GM18951 (cell line): ENCODE measurements at regions not wholly inside any gene's neighbourhood (a gene's known extent, or its start where the extent isn't known, plus 50 kb on each side); places are given as distances from the start of the nearest gene placed in this dataset.

Source experiments
- POLR2A ChIP-seq: IDR thresholded peaks from 4 replicates; pipeline ENCODE4 v1.6.1; 2011; ENCODE audit warnings: mild to moderate bottlenecking; ENCODE audit not compliant: insufficient read length, insufficient read depth; ENCODE audit errors: extremely low read depth
- in situ Hi-C: fragments of 300-500 bp; cut with MboI; formaldehyde crosslinking; loops from one replicate; pipeline ENCODE4 v1.12.0; 2022; ENCODE audit warnings: low sequenced_read_pairs, mixed read lengths, inconsistent platforms; ENCODE audit not compliant: unreplicated experiment

- in situ Hi-C loops, result no loop called here
- no peak for TF ChIP-seq POLR2A
Measured at GRCh38 chr2:136245211-136245610, 127.3 kb upstream of the CXCR4 start.

DNA sequence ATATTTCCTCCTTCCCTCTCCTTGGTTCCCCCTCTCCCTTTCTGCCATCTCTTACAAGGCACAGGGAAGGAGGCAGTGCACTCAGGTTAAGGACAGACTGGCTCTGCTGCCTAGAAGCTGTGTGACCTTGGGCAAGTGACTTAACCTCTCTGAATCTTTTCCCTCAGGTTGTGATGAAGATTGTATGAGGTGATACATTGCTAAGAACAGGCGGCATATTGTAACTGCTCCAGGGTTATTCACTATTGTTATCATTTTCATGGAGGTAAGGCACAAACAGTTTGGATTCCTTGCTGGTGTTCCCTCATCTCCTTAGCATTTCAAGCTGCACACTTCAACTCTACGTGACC, 126.6 kb upstream of the CXCR4 start:
- TF ChIP-seq POLR2A, result no peak
- in situ Hi-C loops, result no loop called here

DNA sequence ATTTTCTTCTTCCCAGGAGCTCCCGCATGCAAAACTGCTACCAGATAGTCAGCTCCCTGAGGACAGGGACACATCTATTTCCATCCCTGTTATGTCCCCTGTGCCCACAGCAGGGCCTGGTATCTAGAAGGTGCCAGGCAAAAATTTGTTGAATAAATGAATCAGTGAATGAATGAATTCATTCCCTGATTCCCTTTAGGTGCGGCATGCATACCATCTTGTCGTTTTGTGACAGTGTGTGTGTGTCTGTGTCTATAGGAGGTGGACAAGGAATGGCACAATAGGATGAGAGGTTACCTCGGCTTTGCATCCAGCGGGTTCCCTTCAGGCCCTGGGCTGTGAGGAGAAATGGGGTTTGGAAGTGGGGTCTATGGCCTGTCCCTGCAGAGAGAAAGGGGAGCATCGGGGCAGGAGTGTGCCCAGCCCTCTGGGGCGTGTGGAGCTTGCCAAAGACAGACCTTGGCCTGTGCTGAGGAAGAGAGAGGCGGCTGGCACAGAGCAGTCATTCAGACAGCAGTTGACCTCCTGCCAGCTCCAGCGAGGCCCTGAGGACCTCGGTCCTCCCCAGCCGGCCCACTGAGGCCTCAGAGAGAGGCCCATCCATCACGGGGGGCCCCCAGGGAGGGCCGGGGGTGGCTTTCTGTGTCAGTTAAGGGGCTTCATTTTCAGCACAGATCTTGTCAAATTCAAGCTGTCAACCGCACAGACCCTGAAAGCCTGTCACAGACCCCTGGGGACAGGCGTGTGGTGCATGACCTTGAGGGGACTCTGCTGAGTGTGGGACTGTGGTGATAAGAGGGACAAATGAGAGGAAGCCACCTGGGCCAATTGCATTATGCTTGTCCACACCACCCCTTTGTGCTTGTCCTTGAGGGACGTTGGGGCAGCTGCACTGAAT, 125.9 kb upstream of the CXCR4 start:
- in situ Hi-C loops, result no loop called here
- TF ChIP-seq POLR2A, result no peak

DNA sequence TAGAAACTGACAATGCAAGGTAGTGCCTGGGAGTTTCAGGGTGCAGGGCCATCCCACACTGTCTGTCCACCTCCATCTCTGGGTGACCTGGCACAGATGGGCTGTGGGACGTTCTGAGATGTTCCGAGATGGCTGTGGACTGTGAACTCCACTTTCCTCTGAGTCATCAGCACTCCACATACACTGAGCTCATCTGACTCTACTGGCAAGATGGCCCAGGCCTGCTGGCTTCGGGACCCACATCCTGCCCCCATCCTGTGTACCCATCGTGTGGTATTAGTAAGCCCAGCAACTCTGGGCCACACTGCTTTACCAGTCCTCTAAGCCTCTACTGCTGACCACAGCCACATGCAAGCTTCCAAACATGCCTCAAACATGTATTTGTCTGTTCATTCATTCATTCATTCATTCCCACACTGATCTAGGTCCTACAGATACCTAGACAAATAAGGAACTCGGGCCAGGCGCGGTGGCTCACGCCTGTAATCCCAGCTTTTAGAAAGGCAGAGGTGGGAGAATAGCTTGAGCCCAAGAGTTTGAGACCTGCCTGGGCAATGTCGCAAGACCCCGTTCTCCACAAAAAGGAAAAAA, 124.8 kb upstream of the CXCR4 start:
- no peak for TF ChIP-seq POLR2A
- in situ Hi-C loops, result no loop called here

GRCh38 chr2:136242100-136242499, 124.2 kb upstream of the CXCR4 start:
- TF ChIP-seq POLR2A, result no peak
- in situ Hi-C loops, result no loop called here

GRCh38 chr2:136239079-136239685, 121.2 kb upstream of the CXCR4 start:
- in situ Hi-C loops, result no loop called here

DNA sequence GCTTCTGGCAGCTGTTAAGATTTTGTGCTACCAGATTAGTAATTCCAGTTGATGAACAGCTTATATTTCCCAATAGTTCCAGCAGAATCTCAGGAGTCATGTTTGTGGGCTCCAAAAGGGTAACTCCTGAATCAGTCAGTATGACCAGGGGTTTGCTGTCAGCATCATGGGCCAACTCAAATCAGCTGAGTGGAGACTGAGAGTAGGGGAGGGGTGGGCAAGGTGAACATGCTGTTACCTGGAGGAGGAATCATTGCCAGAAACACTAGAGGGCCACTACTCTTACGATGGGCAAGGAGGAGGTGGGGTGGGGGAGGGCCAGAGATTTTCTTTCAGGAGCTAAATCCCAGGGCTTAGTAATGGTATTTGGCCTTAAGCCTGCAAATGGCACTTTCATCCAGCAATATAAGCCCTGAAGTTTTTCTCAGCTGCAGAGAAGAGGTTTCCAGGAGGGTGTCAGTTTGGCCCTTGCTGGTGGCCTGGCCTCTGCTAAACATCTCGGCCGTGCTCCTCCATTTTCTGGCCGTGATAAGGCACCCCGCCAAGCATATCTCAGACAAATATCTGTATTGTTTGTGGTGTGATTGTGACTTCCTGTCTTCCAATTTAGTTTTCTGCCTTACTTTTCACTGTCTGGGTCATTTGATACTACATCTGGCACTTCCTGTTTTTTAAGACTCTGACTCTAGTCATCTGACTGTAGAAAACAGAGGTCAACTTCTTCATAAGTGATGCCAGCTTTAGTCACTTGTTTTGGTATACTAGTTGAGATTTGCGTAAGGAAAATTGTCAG, 120.5 kb upstream of the CXCR4 start:
- TF ChIP-seq POLR2A, result no peak
- in situ Hi-C loops, result no loop called here

More at GRCh38 chr2:136239079-136239685, 121.2 kb upstream of the CXCR4 start:
- TF ChIP-seq POLR2A, result no peak

DNA sequence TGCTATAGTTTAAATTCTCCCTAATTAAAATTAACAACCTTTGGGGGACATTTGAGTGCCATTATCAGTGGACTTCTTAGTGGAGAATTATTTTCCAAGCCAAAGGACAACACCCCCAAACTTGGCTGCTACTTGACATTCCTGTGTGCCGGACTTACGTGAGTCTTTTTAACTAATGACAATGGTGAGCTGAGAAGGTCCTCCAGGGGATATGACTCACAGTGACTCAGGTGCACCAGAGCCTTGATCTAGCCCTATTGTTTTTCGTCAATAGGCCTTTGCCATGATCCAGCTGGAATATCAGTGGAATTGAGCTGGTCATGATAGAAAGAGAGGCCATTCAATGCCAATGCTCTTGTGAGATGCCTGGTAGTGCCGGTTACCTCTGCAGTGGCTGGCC, 118.1 kb upstream of the CXCR4 start:
- TF ChIP-seq POLR2A, result no peak
- in situ Hi-C loops, result no loop called here

DNA sequence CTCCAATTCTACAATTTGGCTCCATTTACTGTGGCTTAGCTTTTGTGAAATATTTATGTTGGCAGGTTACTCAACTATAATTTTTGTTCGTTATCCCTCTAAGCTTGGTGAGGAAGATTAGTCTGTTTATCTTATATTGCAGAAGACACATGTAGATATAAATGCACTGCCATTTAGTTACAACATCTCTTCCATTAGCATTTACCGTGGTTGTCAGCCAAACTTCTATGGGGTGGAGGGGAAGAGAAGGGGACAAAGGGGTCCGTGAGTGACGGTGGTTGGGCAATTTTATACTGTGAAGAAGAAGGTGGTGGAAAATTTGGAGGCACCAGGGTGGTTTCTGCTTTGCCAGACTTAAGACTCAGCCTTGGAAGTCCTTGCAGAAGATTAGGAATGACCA, 117.6 kb upstream of the CXCR4 start:
- in situ Hi-C loops, result no loop called here
- no peak for TF ChIP-seq POLR2A

DNA sequence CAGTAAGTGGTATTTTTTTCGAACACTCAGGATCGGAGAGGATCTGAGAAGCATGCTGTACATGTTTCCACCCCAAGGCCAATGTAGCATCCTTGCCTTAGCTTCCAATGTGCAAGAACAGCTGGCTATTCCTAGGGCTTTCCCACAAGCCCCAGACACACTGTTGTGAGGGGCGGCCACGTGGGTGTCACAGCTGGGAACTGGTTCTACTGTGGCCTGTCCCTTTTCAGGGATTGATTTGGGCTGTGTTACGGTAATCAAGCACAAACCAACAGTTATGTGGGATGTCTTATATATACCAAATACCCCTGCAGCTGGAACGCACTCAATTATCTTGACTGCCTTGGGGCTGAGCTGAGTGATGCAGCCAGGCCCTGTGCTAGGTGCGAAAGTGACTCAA, 116.3 kb upstream of the CXCR4 start:
- in situ Hi-C loops, result no loop called here
- TF ChIP-seq POLR2A, result no peak

DNA sequence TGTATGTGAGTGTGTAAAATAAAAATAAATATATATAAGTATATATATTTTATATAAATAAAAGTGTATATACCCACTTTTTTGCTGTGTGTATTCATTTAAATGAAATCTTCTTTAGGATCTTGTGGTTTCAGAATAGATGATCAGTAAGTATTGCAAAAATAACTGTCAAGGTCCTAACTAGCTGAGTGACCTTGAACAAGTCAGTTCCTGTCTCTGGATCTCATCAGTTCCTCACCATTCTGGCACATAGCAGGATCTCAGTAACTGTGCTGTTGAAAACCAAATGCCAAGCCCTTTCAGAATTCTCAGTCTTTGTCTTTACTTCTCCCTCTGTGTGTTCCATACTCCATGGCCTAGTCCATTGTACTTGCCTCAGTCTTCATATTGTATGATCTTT, 115.3 kb upstream of the CXCR4 start:
- TF ChIP-seq POLR2A, result no peak
- in situ Hi-C loops, result no loop called here

- in situ Hi-C loops, result no loop called here
- TF ChIP-seq POLR2A, result no peak
Measured at GRCh38 chr2:136232456-136233172, 114.7 kb upstream of the CXCR4 start.

DNA sequence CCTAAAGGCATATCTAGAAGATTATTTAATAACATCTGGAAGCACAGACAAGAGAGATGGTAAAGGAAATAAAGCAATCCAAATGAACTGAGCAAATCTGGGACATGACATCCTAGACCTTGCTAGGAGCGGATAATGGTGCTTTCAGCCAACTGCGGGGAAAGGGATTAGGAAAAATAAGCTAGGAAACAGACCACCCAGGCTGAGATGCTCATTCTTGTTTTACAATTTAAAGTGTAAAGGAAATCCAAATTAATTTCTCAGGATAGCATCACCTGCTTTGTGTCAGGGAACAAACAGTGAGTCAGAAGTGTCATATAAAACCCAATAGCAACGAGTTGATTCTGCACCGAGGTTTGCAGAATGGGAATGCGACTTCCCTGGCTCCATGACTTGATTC, 112.5 kb upstream of the CXCR4 start:
- no peak for TF ChIP-seq POLR2A
- in situ Hi-C loops, result no loop called here

GRCh38 chr2:136226903-136227302, 109.0 kb upstream of the CXCR4 start:
- in situ Hi-C loops, result no loop called here
- TF ChIP-seq POLR2A, result no peak
